ENCODE measurements at regions not wholly inside any gene's neighbourhood (a gene's known extent, or its start where the extent isn't known, plus 50 kb on each side); places are given as distances from the start of the nearest gene placed in this dataset.
"Not testable (repeated sequence)": the region's sequence is repeated elsewhere in the genome, so short reads cannot be mapped to it uniquely, and the experiment has no call there.

- no peak for DNase-seq (ENCODE audit: low spot score)
- H3K9me3 ChIP-seq (ENCODE audit: low read depth, low read length, poor library complexity, severe bottlenecking) = peaks cover 6% of the 10 kb centered on the region
- ChIA-PET CTCF (no interaction called here), POLR2A (ENCODE audit: low non-redundant PET) (no interaction called here)
- H3K27ac ChIP-seq (ENCODE audit: low read depth, low read length, poor library complexity, severe bottlenecking) = no peak overlapping the region
- H3K27me3 ChIP-seq (replicated peaks; ENCODE audit: insufficient read depth, low read depth, low read length, poor library complexity) = no peaks in the 10 kb centered on the region
- H3K4me1 ChIP-seq (ENCODE audit: insufficient read depth, low read length, poor library complexity, severe bottlenecking) = no peaks in the 10 kb centered on the region
- no TSS peak for BruUV-seq (replicated peaks)
- no peak for TF ChIP-seq EZH2 (IDR thresholded peaks at IDR 0.05; ENCODE audit: borderline replicate concordance, low read depth, low read length, poor library complexity, severe bottlenecking)
- no peak for TF ChIP-seq CTCF (conservative IDR thresholded peaks at IDR 0.05; ENCODE audit: low read depth, low read length)
- no peak overlapping the region for H3K4me3 ChIP-seq (ENCODE audit: low read depth, low read length, poor library complexity, severe bottlenecking)
- intact Hi-C loops (cut with micrococcal nuclease; ENCODE audit: unreplicated experiment) = no loop called here
- H3K36me3 ChIP-seq (ENCODE audit: insufficient read depth, low read length, poor library complexity, severe bottlenecking) = no peaks in the 10 kb centered on the region
Measured at GRCh38 chr3:4071481-4072184, 231.5 kb upstream of the SETMAR start.

- H3K27me3 ChIP-seq (replicated peaks; ENCODE audit: insufficient read depth, low read depth, low read length, poor library complexity); H3K9me3 ChIP-seq (ENCODE audit: low read depth, low read length, poor library complexity, severe bottlenecking); BruUV-seq (replicated peaks); CTCF ChIA-PET; intact Hi-C loops (cut with micrococcal nuclease; ENCODE audit: unreplicated experiment); H3K36me3 ChIP-seq (ENCODE audit: insufficient read depth, low read length, poor library complexity, severe bottlenecking); DNase-seq (ENCODE audit: low spot score); POLR2A ChIA-PET (ENCODE audit: low non-redundant PET); H3K4me3 ChIP-seq (ENCODE audit: low read depth, low read length, poor library complexity, severe bottlenecking); H3K27ac ChIP-seq (ENCODE audit: low read depth, low read length, poor library complexity, severe bottlenecking); H3K4me1 ChIP-seq (ENCODE audit: insufficient read depth, low read length, poor library complexity, severe bottlenecking): not testable (repeated sequence)
Measured at GRCh38 chr3:4077278-4077677, 225.9 kb upstream of the SETMAR start.

- no peak for DNase-seq (ENCODE audit: low spot score)
- Histone ChIP-seq H3K27ac (ENCODE audit: low read depth, low read length, poor library complexity, severe bottlenecking) (no peak overlapping the region), H3K9me3 (ENCODE audit: low read depth, low read length, poor library complexity, severe bottlenecking) (peaks cover 10% of the 10 kb centered on the region), H3K4me3 (ENCODE audit: low read depth, low read length, poor library complexity, severe bottlenecking) (no peak overlapping the region), H3K27me3 (replicated peaks; ENCODE audit: insufficient read depth, low read depth, low read length, poor library complexity) (no peaks in the 10 kb centered on the region), H3K36me3 (ENCODE audit: insufficient read depth, low read length, poor library complexity, severe bottlenecking) (no peaks in the 10 kb centered on the region), H3K4me1 (ENCODE audit: insufficient read depth, low read length, poor library complexity, severe bottlenecking) (no peaks in the 10 kb centered on the region)
- ChIA-PET POLR2A (ENCODE audit: low non-redundant PET) (no interaction called here), CTCF (no interaction called here)
- intact Hi-C loops (cut with micrococcal nuclease; ENCODE audit: unreplicated experiment) = no loop called here
- no TSS peak for BruUV-seq (replicated peaks)
- TF ChIP-seq CTCF (conservative IDR thresholded peaks at IDR 0.05; ENCODE audit: low read depth, low read length) = no peak
Measured at GRCh38 chr3:4077950-4078349, 225.2 kb upstream of the SETMAR start.

- CTCF ChIA-PET = no interaction called here
Measured at GRCh38 chr3:4078903-4079302, 224.3 kb upstream of the SETMAR start.

More at GRCh38 chr3:4078903-4079302, 224.3 kb upstream of the SETMAR start:
- Histone ChIP-seq H3K4me1 (ENCODE audit: insufficient read depth, low read length, poor library complexity, severe bottlenecking) (no peaks in the 10 kb centered on the region), H3K9me3 (ENCODE audit: low read depth, low read length, poor library complexity, severe bottlenecking) (peaks cover 10% of the 10 kb centered on the region), H3K4me3 (ENCODE audit: low read depth, low read length, poor library complexity, severe bottlenecking) (no peak overlapping the region), H3K27me3 (replicated peaks; ENCODE audit: insufficient read depth, low read depth, low read length, poor library complexity) (no peaks in the 10 kb centered on the region), H3K27ac (ENCODE audit: low read depth, low read length, poor library complexity, severe bottlenecking) (no peak overlapping the region), H3K36me3 (ENCODE audit: insufficient read depth, low read length, poor library complexity, severe bottlenecking) (no peaks in the 10 kb centered on the region)
- DNase-seq (ENCODE audit: low spot score) = no peak
- intact Hi-C loops (cut with micrococcal nuclease; ENCODE audit: unreplicated experiment) = no loop called here
- no TSS peak for BruUV-seq (replicated peaks)
- TF ChIP-seq CTCF (conservative IDR thresholded peaks at IDR 0.05; ENCODE audit: low read depth, low read length) (no peak), EZH2 (IDR thresholded peaks at IDR 0.05; ENCODE audit: borderline replicate concordance, low read depth, low read length, poor library complexity, severe bottlenecking) (no peak)
- POLR2A ChIA-PET (ENCODE audit: low non-redundant PET) = no interaction called here
